Tibial nerve (tissue), 4 donors: ENCODE measurements at regions not wholly inside any gene's neighbourhood (a gene's known extent, or its start where the extent isn't known, plus 50 kb on each side); places are given as distances from the start of the nearest gene placed in this dataset.

ENCODE experiments used
- DNase-seq, 2 donors: peaks; one replicate each; pipeline ENCODE4 v3.0.0-alpha.2; 2019; ENCODE audit warnings: low spot score in 2 of 2
- H3K27ac ChIP-seq, 4 donors: fragments of 200-600 bp; sonication (generic) in 3 of 4; one replicate each; pipeline ENCODE4 v1.5.1; 2017 to 2019; ENCODE audit warnings: mild to moderate bottlenecking in 1 of 4
- H3K27me3 ChIP-seq, 2 donors: fragments of 200-600 bp; sonication (generic) in 1 of 2; one replicate each; pipeline versions ENCODE4 v1.5.1 to v1.6.0; 2017 to 2019
- H3K36me3 ChIP-seq, 3 donors: fragments of 200-600 bp; sonication (generic); one replicate each; pipeline ENCODE4 v1.5.1; 2018 to 2019
- H3K4me1 ChIP-seq, 4 donors: fragments of 200-600 bp; sonication (generic) in 3 of 4; one replicate each; pipeline ENCODE4 v1.5.1; 2017 to 2019
- H3K4me3 ChIP-seq, 4 donors: fragments of 200-600 bp; sonication (generic) in 3 of 4; one replicate each; pipeline ENCODE4 v1.5.1; 2017 to 2019; ENCODE audit warnings: mild to moderate bottlenecking in 1 of 4, moderate library complexity in 1 of 4
- H3K9me3 ChIP-seq, 4 donors: fragments of 200-600 bp; sonication (generic) in 3 of 4; one replicate each; pipeline ENCODE4 v1.5.1; 2017 to 2019
- CTCF ChIP-seq, 5 experiments: fragments of 200-600 bp in 3 of 5; fragments of 450-650 bp in 2 of 5; sonication (generic) in 3 of 5; IDR thresholded peaks; one replicate each; pipeline ENCODE4 v1.5.1; 2016 to 2019; ENCODE audit warnings: antibody characterized with exemption in 5 of 5, mild to moderate bottlenecking in 3 of 5, moderate library complexity in 2 of 5
- EP300 ChIP-seq, 2 donors: sonication (generic); formaldehyde crosslinking; IDR thresholded peaks; one replicate each; pipeline ENCODE4 v1.6.1; 2017; ENCODE audit warnings: antibody characterized with exemption in 2 of 2, mild to moderate bottlenecking in 1 of 2
- POLR2A ChIP-seq, 2 donors: fragments of 450-650 bp; IDR thresholded peaks; one replicate each; pipeline ENCODE4 v1.6.1; 2017; ENCODE audit warnings: antibody characterized with exemption in 2 of 2, mild to moderate bottlenecking in 2 of 2, moderate library complexity in 2 of 2
- WGBS, 2 donors: methylation state at CpG; one replicate each; pipeline ENCODE4 v1.1.5; 2018; 5-methylcytosine and 5-hydroxymethylcytosine counted together

- TF ChIP-seq POLR2A (IDR thresholded peaks at IDR 0.05) (no peak), EP300 (IDR thresholded peaks at IDR 0.05) (no peak), CTCF (IDR thresholded peaks at IDR 0.05) (no peak)
- no peaks in the 10 kb centered on the region for H3K9me3 ChIP-seq
- WGBS, 2 donors: 80 to 90% methylated on average over 7 of the region's 7 CpGs
- no peaks in the 10 kb centered on the region for H3K36me3 ChIP-seq
- H3K4me3 ChIP-seq: no peak overlapping the region
- H3K27me3 ChIP-seq: no peaks in the 10 kb centered on the region
- H3K4me1 ChIP-seq: no peaks in the 10 kb centered on the region
- no peak for DNase-seq
- no peak overlapping the region for H3K27ac ChIP-seq
Measured at GRCh38 chr5:4220016-4220415, 624.4 kb downstream of the IRX1 start.

GRCh38 chr5:4221048-4221447, 625.4 kb downstream of the IRX1 start:
- DNase-seq: no peak
- Histone ChIP-seq H3K27ac (no peak overlapping the region), H3K9me3 (no peaks in the 10 kb centered on the region), H3K4me1 (no peaks in the 10 kb centered on the region), H3K36me3 (no peaks in the 10 kb centered on the region), H3K4me3 (no peak overlapping the region), H3K27me3 (no peaks in the 10 kb centered on the region)
- 56 to 60% methylated on average over 8 of the region's 8 CpGs for WGBS, 2 donors
- TF ChIP-seq CTCF (IDR thresholded peaks at IDR 0.05): no peak
- TF ChIP-seq EP300 (IDR thresholded peaks at IDR 0.05): no peak
- no peak for TF ChIP-seq POLR2A (IDR thresholded peaks at IDR 0.05)

GRCh38 chr5:4222147-4222546, 626.5 kb downstream of the IRX1 start:
- H3K27me3 ChIP-seq: no peaks in the 10 kb centered on the region
- H3K4me1 ChIP-seq: no peaks in the 10 kb centered on the region
- no peak for DNase-seq
- 84 to 90% methylated on average over 6 of the region's 6 CpGs for WGBS, 2 donors
- H3K9me3 ChIP-seq: no peaks in the 10 kb centered on the region
- no peak for TF ChIP-seq EP300 (IDR thresholded peaks at IDR 0.05)
- no peak overlapping the region for H3K4me3 ChIP-seq
- no peak overlapping the region for H3K27ac ChIP-seq
- no peaks in the 10 kb centered on the region for H3K36me3 ChIP-seq

GRCh38 chr5:4222821-4223220, 627.2 kb downstream of the IRX1 start:
- TF ChIP-seq POLR2A (IDR thresholded peaks at IDR 0.05): no peak
- no peak for TF ChIP-seq EP300 (IDR thresholded peaks at IDR 0.05)
- no peak for TF ChIP-seq CTCF (IDR thresholded peaks at IDR 0.05)
- Histone ChIP-seq H3K27me3 (no peaks in the 10 kb centered on the region), H3K4me1 (no peaks in the 10 kb centered on the region), H3K9me3 (no peaks in the 10 kb centered on the region), H3K27ac (no peak overlapping the region), H3K36me3 (no peaks in the 10 kb centered on the region), H3K4me3 (no peak overlapping the region)
- WGBS, 2 donors: 88% methylated on average over 15 of the region's 15 CpGs
- DNase-seq: no peak

GRCh38 chr5:4225741-4226140, 630.1 kb downstream of the IRX1 start:
- 80 to 81% methylated on average over 5 of the region's 5 CpGs for WGBS, 2 donors
- H3K9me3 ChIP-seq: no peaks in the 10 kb centered on the region
- H3K27ac ChIP-seq: no peak overlapping the region
- no peak for TF ChIP-seq POLR2A (IDR thresholded peaks at IDR 0.05)
- TF ChIP-seq CTCF (IDR thresholded peaks at IDR 0.05): no peak
- no peak for TF ChIP-seq EP300 (IDR thresholded peaks at IDR 0.05)
- DNase-seq: no peak
- no peaks in the 10 kb centered on the region for H3K27me3 ChIP-seq
- H3K36me3 ChIP-seq: no peaks in the 10 kb centered on the region
- H3K4me3 ChIP-seq: no peak overlapping the region
- H3K4me1 ChIP-seq: peaks cover 0 to 8% (median 0%) of the 10 kb centered on the region in 4 donors

- whole genome bisulfite sequencing, 2 donors: 77% methylated on average over 5 of the region's 5 CpGs
- Histone ChIP-seq H3K36me3 (no peaks in the 10 kb centered on the region), H3K9me3 (no peaks in the 10 kb centered on the region), H3K4me1 (peaks cover 0 to 12% (median 0%) of the 10 kb centered on the region in 4 donors), H3K27ac (no peak overlapping the region), H3K27me3 (no peaks in the 10 kb centered on the region), H3K4me3 (no peak overlapping the region)
- TF ChIP-seq CTCF (IDR thresholded peaks at IDR 0.05): no peak
- TF ChIP-seq EP300 (IDR thresholded peaks at IDR 0.05): no peak
- no peak for TF ChIP-seq POLR2A (IDR thresholded peaks at IDR 0.05)
- DNase-seq: no peak
Measured at GRCh38 chr5:4226565-4226964, 630.9 kb downstream of the IRX1 start.
